A673 (cell line): ENCODE measurements at regions not wholly inside any gene's neighbourhood (a gene's known extent, or its start where the extent isn't known, plus 50 kb on each side); places are given as distances from the start of the nearest gene placed in this dataset.

Source experiments
- BruUV-seq: library from RNA; stranded (reverse); fragments of 400-500 nt; replicated peaks from 2 replicates; lab custom pipeline; 2021; lab: Mats Ljungman, UMichigan
- CTCF ChIA-PET: fragments of 300-600 bp; sonication (Branson Sonifier 250); formaldehyde crosslinking; loops from one replicate; lab custom pipeline; 2022; ENCODE audit warnings: antibody characterized with exemption; lab: Charles Lee
- POLR2A ChIA-PET: fragments of 300-600 bp; sonication (Branson Sonifier 250); formaldehyde crosslinking; loops from one replicate; lab custom pipeline; 2022; ENCODE audit warnings: antibody characterized with exemption; ENCODE audit not compliant: low non-redundant PET; lab: Charles Lee
- DNase-seq: peaks from one replicate; pipeline ENCODE4 v3.0.0-alpha.2; 2015; ENCODE audit warnings: low spot score
- H3K27ac ChIP-seq: fragments of 200-600 bp; sonication (generic); 2 replicates; pipeline ENCODE4 v1.5.1; 2016; ENCODE audit warnings: mixed run types, low read depth, mild to moderate bottlenecking, mixed read lengths, antibody characterized with exemption, low read length; ENCODE audit not compliant: poor library complexity, severe bottlenecking
- H3K27me3 ChIP-seq: fragments of 200-600 bp; sonication (generic); replicated peaks from 2 replicates; pipeline ENCODE4 v1.6.1; 2017; ENCODE audit warnings: mixed run types, low read depth, mild to moderate bottlenecking, mixed read lengths, antibody characterized with exemption, low read length; ENCODE audit not compliant: insufficient read depth, poor library complexity
- H3K36me3 ChIP-seq: fragments of 200-600 bp; sonication (generic); 2 replicates; pipeline ENCODE4 v1.6.1; 2016; ENCODE audit warnings: mixed run types, mild to moderate bottlenecking, mixed read lengths, antibody characterized with exemption, low read length; ENCODE audit not compliant: insufficient read depth, poor library complexity, severe bottlenecking
- H3K4me1 ChIP-seq: fragments of 200-600 bp; sonication (generic); 2 replicates; pipeline ENCODE4 v1.6.1; 2017; ENCODE audit warnings: mixed run types, mild to moderate bottlenecking, mixed read lengths, antibody characterized with exemption, low read length; ENCODE audit not compliant: insufficient read depth, poor library complexity, severe bottlenecking
- H3K4me3 ChIP-seq: fragments of 200-600 bp; sonication (generic); 2 replicates; pipeline ENCODE4 v1.5.1; 2016; ENCODE audit warnings: low read depth, mixed run types, mild to moderate bottlenecking, mixed read lengths, low read length; ENCODE audit not compliant: poor library complexity, severe bottlenecking
- H3K9me3 ChIP-seq: fragments of 200-600 bp; sonication (generic); 2 replicates; pipeline ENCODE4 v1.6.1; 2016; ENCODE audit warnings: mixed run types, low read depth, mild to moderate bottlenecking, mixed read lengths, antibody characterized with exemption, low read length; ENCODE audit not compliant: poor library complexity, severe bottlenecking
- EZH2 ChIP-seq: fragments of 200-600 bp; sonication (generic); IDR thresholded peaks from 2 replicates; pipeline ENCODE4 v1.6.1; 2017; ENCODE audit warnings: borderline replicate concordance, low read depth, mild to moderate bottlenecking, mixed read lengths, antibody characterized with exemption, low read length; ENCODE audit not compliant: poor library complexity, severe bottlenecking
- intact Hi-C: fragments of 100-400 bp; cut with micrococcal nuclease; formaldehyde crosslinking; loops from one replicate; pipeline ENCODE4 v1.10.0; 2022; ENCODE audit not compliant: unreplicated experiment
- TF ChIP-seq, protein P1 (sequence below): fragments of 300-800, 200-600 bp; sonication (generic); conservative IDR thresholded peaks from 2 replicates; pipeline ENCODE4 v1.5.1; 2017; ENCODE audit warnings: low read depth, mild to moderate bottlenecking, antibody characterized with exemption, low read length, moderate library complexity, mixed read lengths

DNA sequence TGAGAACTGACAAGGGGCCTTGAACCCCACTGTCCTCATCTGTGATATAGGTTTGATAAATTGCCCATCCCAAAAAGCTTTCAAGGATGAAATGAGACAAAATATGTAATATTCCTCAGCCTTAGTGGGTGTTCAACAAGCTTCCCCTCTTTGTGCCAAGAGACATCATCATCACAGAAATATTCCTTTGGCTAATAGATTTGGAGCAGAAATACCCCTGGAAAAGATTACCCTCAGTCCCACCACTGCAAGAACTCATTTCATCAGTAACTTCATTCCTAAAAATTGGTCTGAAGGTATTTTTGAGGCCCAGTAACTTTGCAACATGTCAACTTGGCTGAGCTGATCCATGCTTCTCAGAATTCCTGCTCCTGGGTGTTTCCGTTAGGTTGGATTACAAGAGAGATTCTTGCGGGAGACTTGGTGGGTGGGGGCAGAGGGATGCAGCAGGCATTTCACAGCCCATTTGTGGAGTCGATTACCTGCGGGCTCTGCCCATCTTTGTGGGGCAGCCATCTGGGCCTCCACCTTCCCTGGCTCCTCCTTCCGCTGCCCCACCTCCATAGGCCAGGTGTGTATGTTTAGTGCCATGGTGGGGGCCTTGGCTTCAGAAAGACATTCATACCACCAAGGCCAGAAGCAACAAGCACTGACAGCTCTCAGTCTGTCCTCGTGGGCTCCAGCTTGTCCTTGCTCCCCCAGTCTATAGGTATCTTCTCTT, 263.9 kb downstream of the GLI2 start:
- intact Hi-C loops: no loop called here
- Histone ChIP-seq H3K4me3 (no peak overlapping the region), H3K27me3 (no peaks in the 10 kb centered on the region), H3K4me1 (no peaks in the 10 kb centered on the region), H3K9me3 (no peaks in the 10 kb centered on the region), H3K27ac (no peak overlapping the region), H3K36me3 (no peaks in the 10 kb centered on the region)
- ChIA-PET CTCF (no interaction called here), POLR2A (no interaction called here)
- DNase-seq: no peak
- TF ChIP-seq, protein P1, sequence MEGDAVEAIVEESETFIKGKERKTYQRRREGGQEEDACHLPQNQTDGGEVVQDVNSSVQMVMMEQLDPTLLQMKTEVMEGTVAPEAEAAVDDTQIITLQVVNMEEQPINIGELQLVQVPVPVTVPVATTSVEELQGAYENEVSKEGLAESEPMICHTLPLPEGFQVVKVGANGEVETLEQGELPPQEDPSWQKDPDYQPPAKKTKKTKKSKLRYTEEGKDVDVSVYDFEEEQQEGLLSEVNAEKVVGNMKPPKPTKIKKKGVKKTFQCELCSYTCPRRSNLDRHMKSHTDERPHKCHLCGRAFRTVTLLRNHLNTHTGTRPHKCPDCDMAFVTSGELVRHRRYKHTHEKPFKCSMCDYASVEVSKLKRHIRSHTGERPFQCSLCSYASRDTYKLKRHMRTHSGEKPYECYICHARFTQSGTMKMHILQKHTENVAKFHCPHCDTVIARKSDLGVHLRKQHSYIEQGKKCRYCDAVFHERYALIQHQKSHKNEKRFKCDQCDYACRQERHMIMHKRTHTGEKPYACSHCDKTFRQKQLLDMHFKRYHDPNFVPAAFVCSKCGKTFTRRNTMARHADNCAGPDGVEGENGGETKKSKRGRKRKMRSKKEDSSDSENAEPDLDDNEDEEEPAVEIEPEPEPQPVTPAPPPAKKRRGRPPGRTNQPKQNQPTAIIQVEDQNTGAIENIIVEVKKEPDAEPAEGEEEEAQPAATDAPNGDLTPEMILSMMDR: no peak
- no peak for TF ChIP-seq EZH2
- BruUV-seq: no TSS peak

DNA sequence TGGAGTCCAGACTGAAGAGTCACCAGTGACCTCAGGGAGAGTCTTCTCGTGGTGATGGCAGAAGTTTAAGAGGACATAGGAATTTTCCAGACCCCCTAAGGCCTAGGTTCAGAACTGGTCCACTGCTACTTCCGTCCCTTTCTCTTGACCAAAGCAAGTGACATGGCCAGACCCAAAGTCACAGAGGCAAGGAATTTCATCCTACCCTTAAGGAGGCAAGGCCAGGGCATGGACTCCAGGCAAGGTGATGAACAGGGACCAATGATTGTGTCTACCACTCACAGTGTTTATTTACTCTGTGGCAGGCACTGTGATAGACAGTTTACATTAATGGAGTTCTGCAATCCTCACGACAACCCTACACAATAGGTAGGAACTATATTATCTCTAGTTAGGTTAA, 265.1 kb downstream of the GLI2 start:
- intact Hi-C loops: no loop called here
- TF ChIP-seq, protein P1: no peak
- TF ChIP-seq EZH2: no peak
- DNase-seq: no peak
- CTCF ChIA-PET: no interaction called here
- POLR2A ChIA-PET: no interaction called here
- Histone ChIP-seq H3K27ac (no peak overlapping the region), H3K4me1 (no peaks in the 10 kb centered on the region), H3K27me3 (no peaks in the 10 kb centered on the region), H3K4me3 (no peak overlapping the region), H3K36me3 (no peaks in the 10 kb centered on the region), H3K9me3 (no peaks in the 10 kb centered on the region)
- BruUV-seq: no TSS peak

DNA sequence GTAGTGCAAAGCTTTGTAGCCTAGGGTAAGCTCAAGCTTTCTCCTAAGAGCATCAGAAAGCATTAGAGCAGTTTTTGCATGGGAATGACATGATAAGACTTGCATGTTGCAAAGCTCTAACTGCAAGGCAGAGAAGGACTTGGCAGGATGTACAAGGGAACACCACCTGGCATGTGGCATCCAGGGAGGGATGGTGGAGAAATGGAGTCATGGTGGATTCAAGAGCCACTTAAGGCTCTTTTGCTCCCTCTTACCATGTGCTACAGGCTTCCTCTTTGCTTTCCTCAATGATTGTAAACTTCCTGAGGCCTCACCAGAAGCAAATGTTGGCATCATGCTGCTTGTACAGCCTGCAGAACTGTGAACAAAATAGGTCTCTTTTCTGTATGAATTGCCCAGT, 266.0 kb downstream of the GLI2 start:
- TF ChIP-seq, protein P1: no peak
- no peak for TF ChIP-seq EZH2
- no peaks in the 10 kb centered on the region for H3K4me1 ChIP-seq
- ChIA-PET POLR2A (no interaction called here), CTCF (no interaction called here)
- H3K27ac ChIP-seq: no peak overlapping the region
- H3K27me3 ChIP-seq: no peaks in the 10 kb centered on the region
- no TSS peak for BruUV-seq
- H3K36me3 ChIP-seq: no peaks in the 10 kb centered on the region
- intact Hi-C loops: no loop called here
- H3K9me3 ChIP-seq: no peaks in the 10 kb centered on the region
- H3K4me3 ChIP-seq: no peak overlapping the region
- no peak for DNase-seq
